ENCODE measurements at regions not wholly inside any gene's neighbourhood (a gene's known extent, or its start where the extent isn't known, plus 50 kb on each side); places are given as distances from the start of the nearest gene placed in this dataset.

GRCh38 chr13:58080806-58081205 is 449.3 kb downstream of the PCDH17 start:
- Mint-ChIP-seq H3K9me3 (peaks cover 7% of the 10 kb centered on the region), H3K27ac (no peak overlapping the region), H3K36me3 (ENCODE audit: low read depth) (no peaks in the 10 kb centered on the region), H3K4me1 (ENCODE audit: low read depth) (no peaks in the 10 kb centered on the region), H3K27me3 (no peaks in the 10 kb centered on the region), H3K4me3 (no peak overlapping the region)
- ChIA-PET POLR2A (no interaction called here), CTCF (no interaction called here)
- intact Hi-C loops (cut with DNase I, micrococcal nuclease) = no loop called here
- Histone ChIP-seq H3K4me3 (ENCODE audit: low read length) (no peak overlapping the region), H3K27ac (ENCODE audit: low read depth in 1 of 2, low read length in 2 of 2) (no peak overlapping the region), H3K36me3 (ENCODE audit: insufficient read depth, low read length) (no peaks in the 10 kb centered on the region), H3K27me3 (ENCODE audit: control insufficient read depth in 1 of 2, insufficient read depth in 2 of 2, low read length in 2 of 2) (no peaks in the 10 kb centered on the region), H3K4me1 (ENCODE audit: insufficient read depth, low read length) (no peaks in the 10 kb centered on the region), H3K9me3 (ENCODE audit: control insufficient read depth in 1 of 2, insufficient read depth in 1 of 2, low read length in 2 of 2) (no peaks in the 10 kb centered on the region)
- TF ChIP-seq CTCF (IDR thresholded peaks at IDR 0.05) = no peak
- DNase-seq (no peak), ATAC-seq (ENCODE audit: poor library complexity) (no peak)

GRCh38 chr13:58081301-58081820 is 449.8 kb downstream of the PCDH17 start:
- peaks cover 2% of the 10 kb centered on the region for H3K9me3 Mint-ChIP-seq
- no peaks in the 10 kb centered on the region for H3K36me3 Mint-ChIP-seq (ENCODE audit: low read depth)
- no peaks in the 10 kb centered on the region for H3K4me1 Mint-ChIP-seq (ENCODE audit: low read depth)
- H3K4me1 ChIP-seq (ENCODE audit: insufficient read depth, low read length) = no peaks in the 10 kb centered on the region
- H3K27ac Mint-ChIP-seq = no peak overlapping the region
- intact Hi-C loops (cut with DNase I, micrococcal nuclease) = no loop called here
- ATAC-seq (ENCODE audit: poor library complexity) (no peak), DNase-seq (no peak)
- H3K4me3 Mint-ChIP-seq = no peak overlapping the region
- no peaks in the 10 kb centered on the region for H3K27me3 ChIP-seq (ENCODE audit: control insufficient read depth in 1 of 2, insufficient read depth in 2 of 2, low read length in 2 of 2)
- no peaks in the 10 kb centered on the region for H3K27me3 Mint-ChIP-seq
- H3K36me3 ChIP-seq (ENCODE audit: insufficient read depth, low read length) = no peaks in the 10 kb centered on the region
- no peak overlapping the region for H3K27ac ChIP-seq (ENCODE audit: low read depth in 1 of 2, low read length in 2 of 2)
- H3K9me3 ChIP-seq (ENCODE audit: control insufficient read depth in 1 of 2, insufficient read depth in 1 of 2, low read length in 2 of 2) = no peaks in the 10 kb centered on the region
- ChIA-PET POLR2A (no interaction called here), CTCF (no interaction called here)
- H3K4me3 ChIP-seq (ENCODE audit: low read length) = no peak overlapping the region
- TF ChIP-seq CTCF (IDR thresholded peaks at IDR 0.05) = no peak

- no peaks in the 10 kb centered on the region for H3K4me1 Mint-ChIP-seq (ENCODE audit: low read depth)
- POLR2A ChIA-PET = no interaction called here
- H3K36me3 ChIP-seq (ENCODE audit: insufficient read depth, low read length) = no peaks in the 10 kb centered on the region
Observed at GRCh38 chr13:58083064-58083463, 451.5 kb downstream of the PCDH17 start.

More at GRCh38 chr13:58083064-58083463, 451.5 kb downstream of the PCDH17 start:
- H3K36me3 Mint-ChIP-seq (ENCODE audit: low read depth) = no peaks in the 10 kb centered on the region
- peaks cover 4% of the 10 kb centered on the region for H3K9me3 Mint-ChIP-seq
- intact Hi-C loops (cut with DNase I, micrococcal nuclease) = no loop called here
- TF ChIP-seq CTCF (IDR thresholded peaks at IDR 0.05) = no peak
- no peak overlapping the region for H3K4me3 Mint-ChIP-seq
- Histone ChIP-seq H3K4me3 (ENCODE audit: low read length) (no peak overlapping the region), H3K4me1 (ENCODE audit: insufficient read depth, low read length) (no peaks in the 10 kb centered on the region), H3K27ac (ENCODE audit: low read depth in 1 of 2, low read length in 2 of 2) (no peak overlapping the region), H3K27me3 (ENCODE audit: control insufficient read depth in 1 of 2, insufficient read depth in 2 of 2, low read length in 2 of 2) (no peaks in the 10 kb centered on the region), H3K9me3 (ENCODE audit: control insufficient read depth in 1 of 2, insufficient read depth in 1 of 2, low read length in 2 of 2) (no peaks in the 10 kb centered on the region)
- H3K27me3 Mint-ChIP-seq = no peaks in the 10 kb centered on the region
- DNase-seq (no peak), ATAC-seq (ENCODE audit: poor library complexity) (no peak)
- no peak overlapping the region for H3K27ac Mint-ChIP-seq
- CTCF ChIA-PET = no interaction called here

All from CD4-positive, alpha-beta T cell (primary cell).